CD14-positive monocyte (primary cell): ENCODE measurements at regions not wholly inside any gene's neighbourhood (a gene's known extent, or its start where the extent isn't known, plus 50 kb on each side); places are given as distances from the start of the nearest gene placed in this dataset.

ENCODE experiments used
- DNase-seq, 3 donors: peaks; one replicate each; pipeline ENCODE4 v3.0.0-alpha.2; 2011 to 2022
- H2AFZ ChIP-seq: 2 replicates; pipeline ENCODE4 v1.6.0; 2012; ENCODE audit warnings: mild to moderate bottlenecking, low read depth, low read length, inconsistent platforms; ENCODE audit not compliant: insufficient read depth, poor library complexity, severe bottlenecking
- H3K27ac ChIP-seq, 2 donors: 1 replicate in 1 of 2; 2 replicates in 1 of 2; pipeline ENCODE4 v1.5.1; 2012 to 2013; ENCODE audit warnings: low read length in 2 of 2, control low read depth in 1 of 2, inconsistent platforms in 1 of 2, low read depth in 1 of 2, mild to moderate bottlenecking in 1 of 2
- H3K27me3 ChIP-seq, 2 donors: one replicate each; pipeline versions ENCODE4 v1.6.0 to v1.6.1; 2011 to 2013; ENCODE audit warnings: low read length in 2 of 2; ENCODE audit not compliant: control insufficient read depth in 2 of 2, insufficient read depth in 2 of 2
- H3K36me3 ChIP-seq, 2 donors: replicated peaks in 1 of 2; 1 replicate in 1 of 2; 2 replicates in 1 of 2; pipeline versions ENCODE4 v1.5.1 to v1.6.1; 2012 to 2013; ENCODE audit warnings: low read length in 2 of 2, control low read depth in 1 of 2, inconsistent platforms in 1 of 2, mild to moderate bottlenecking in 1 of 2; ENCODE audit not compliant: insufficient read depth in 2 of 2, control insufficient read depth in 1 of 2
- H3K4me1 ChIP-seq, 2 donors: 1 replicate in 1 of 2; 2 replicates in 1 of 2; pipeline versions ENCODE4 v1.5.1 to v1.6.1; 2012 to 2013; ENCODE audit warnings: low read length in 2 of 2, control low read depth in 1 of 2, inconsistent platforms in 1 of 2, mild to moderate bottlenecking in 1 of 2, moderate library complexity in 1 of 2; ENCODE audit not compliant: insufficient read depth in 2 of 2, control insufficient read depth in 1 of 2
- H3K4me2 ChIP-seq: replicated peaks from 2 replicates; pipeline ENCODE3; 2012; ENCODE audit warnings: low read length, moderate library complexity, mild to moderate bottlenecking; ENCODE audit not compliant: poor library complexity, severe bottlenecking; ENCODE audit errors: extremely low read depth
- H3K4me3 ChIP-seq, 3 experiments: fragments of 200-600 bp in 1 of 3; sonication (generic) in 1 of 3; replicated peaks in 1 of 3; 1 replicate in 2 of 3; 2 replicates in 1 of 3; pipeline ENCODE4 v1.5.1; 2011 to 2013; ENCODE audit warnings: low read length in 3 of 3, mild to moderate bottlenecking in 3 of 3, control low read depth in 2 of 3, low read depth in 2 of 3, inconsistent platforms in 1 of 3, moderate library complexity in 1 of 3
- H3K79me2 ChIP-seq: 2 replicates; pipeline ENCODE4 v1.6.0; 2012; ENCODE audit warnings: mild to moderate bottlenecking, control low read depth, inconsistent platforms, low read length, moderate library complexity; ENCODE audit not compliant: insufficient read depth
- H3K9ac ChIP-seq: 2 replicates; pipeline ENCODE4 v1.6.0; 2017; ENCODE audit warnings: low read length, mild to moderate bottlenecking; ENCODE audit not compliant: insufficient read depth, poor library complexity, severe bottlenecking
- H3K9me3 ChIP-seq, 2 donors: replicated peaks in 1 of 2; 1 replicate in 1 of 2; 2 replicates in 1 of 2; pipeline versions ENCODE4 v1.5.1 to v1.6.1; 2012 to 2013; ENCODE audit warnings: low read length in 2 of 2, control low read depth in 1 of 2; ENCODE audit not compliant: control insufficient read depth in 1 of 2, insufficient read depth in 1 of 2
- H4K20me1 ChIP-seq: 2 replicates; pipeline ENCODE4 v1.6.0; 2012; ENCODE audit warnings: mild to moderate bottlenecking, low read length, control low read depth, moderate library complexity; ENCODE audit not compliant: insufficient read depth
- H3K27ac Mint-ChIP-seq, 7 donors: one replicate each; pipeline ENCODE4 v1.8.0; 2020; ENCODE audit warnings: mild to moderate bottlenecking in 7 of 7, mixed read lengths in 7 of 7, moderate library complexity in 6 of 7, inconsistent platforms in 2 of 7
- H3K27me3 Mint-ChIP-seq, 3 donors: one replicate each; pipeline ENCODE4 v1.8.0; 2021 to 2022; ENCODE audit warnings: low read depth in 3 of 3, mild to moderate bottlenecking in 3 of 3, mixed read lengths in 3 of 3, moderate library complexity in 3 of 3, inconsistent platforms in 1 of 3
- H3K36me3 Mint-ChIP-seq, 2 donors: one replicate each; pipeline ENCODE4 v1.8.0; 2020; ENCODE audit warnings: mixed read lengths in 2 of 2, inconsistent platforms in 1 of 2, mild to moderate bottlenecking in 1 of 2
- H3K4me1 Mint-ChIP-seq: one replicate; pipeline ENCODE4 v1.8.0; 2020; ENCODE audit warnings: mild to moderate bottlenecking, mixed read lengths
- H3K4me3 Mint-ChIP-seq, 2 donors: one replicate each; pipeline ENCODE4 v1.8.0; 2020; ENCODE audit warnings: mild to moderate bottlenecking in 2 of 2, mixed read lengths in 2 of 2, moderate library complexity in 1 of 2
- H3K9me3 Mint-ChIP-seq, 7 donors: one replicate each; pipeline ENCODE4 v1.8.0; 2020 to 2022; ENCODE audit warnings: mixed read lengths in 7 of 7, mild to moderate bottlenecking in 6 of 7, moderate library complexity in 6 of 7, inconsistent platforms in 2 of 7
- CTCF ChIP-seq: fragments of 200-600 bp; IDR thresholded peaks from one replicate; pipeline ENCODE4 v1.8.0; 2022; ENCODE audit warnings: antibody characterized with exemption, mild to moderate bottlenecking
- WGBS: methylation state at CpG from one replicate; pipeline ENCODE4 v1.1.5; 2013; ENCODE audit warnings: missing lambda C conversion rate; ENCODE audit not compliant: insufficient coverage; 5-methylcytosine and 5-hydroxymethylcytosine counted together
- intact Hi-C, 2 donors: fragments of 100-400 bp; cut with micrococcal nuclease; formaldehyde crosslinking; loops; one replicate each; pipeline versions ENCODE4 v1.15.0 to v1.15.1; 2023

DNA sequence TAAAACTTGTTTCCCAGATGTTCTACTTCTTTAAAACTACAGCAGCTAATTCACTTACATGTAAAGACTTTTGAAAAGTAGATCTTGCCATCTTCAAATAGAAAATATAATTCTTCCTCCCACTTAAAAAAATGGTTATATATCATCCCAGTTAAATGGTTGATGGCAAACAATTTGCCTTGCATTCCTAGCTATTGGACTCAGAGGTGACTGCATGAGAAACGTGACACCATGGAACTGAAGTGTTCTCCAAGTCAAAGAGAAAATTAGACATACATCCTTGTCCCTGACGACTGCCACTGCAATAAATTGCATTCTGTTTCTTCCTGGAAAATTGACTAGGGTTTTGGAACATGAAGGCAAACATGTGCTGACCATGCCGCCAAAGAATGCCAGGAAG is 95.0 kb upstream of the POM121L12 start:
- no peak for TF ChIP-seq CTCF
- Histone ChIP-seq H3K27ac (no peak overlapping the region), H4K20me1 (no peaks in the 10 kb centered on the region), H3K79me2 (no peaks in the 10 kb centered on the region), H3K4me3 (no peak overlapping the region), H2AFZ (no peak overlapping the region), H3K27me3 (no peaks in the 10 kb centered on the region), H3K9ac (no peak overlapping the region), H3K36me3 (no peaks in the 10 kb centered on the region), H3K9me3 (peaks cover 3 to 6% of the 10 kb centered on the region in 2 donors), H3K4me1 (no peaks in the 10 kb centered on the region), H3K4me2 (no peak overlapping the region)
- H3K36me3 Mint-ChIP-seq: no peaks in the 10 kb centered on the region
- 95% methylated on average over 2 of the region's 3 CpGs for WGBS
- H3K4me1 Mint-ChIP-seq: no peaks in the 10 kb centered on the region
- H3K27me3 Mint-ChIP-seq: peaks cover 0 to 1% (median 0%) of the 10 kb centered on the region in 3 donors
- no peak for DNase-seq
- intact Hi-C loops: no loop called here
- no peak overlapping the region for H3K27ac Mint-ChIP-seq
- H3K9me3 Mint-ChIP-seq: peaks cover 0 to 11% (median 3%) of the 10 kb centered on the region in 7 donors
- H3K4me3 Mint-ChIP-seq: no peak overlapping the region

DNA sequence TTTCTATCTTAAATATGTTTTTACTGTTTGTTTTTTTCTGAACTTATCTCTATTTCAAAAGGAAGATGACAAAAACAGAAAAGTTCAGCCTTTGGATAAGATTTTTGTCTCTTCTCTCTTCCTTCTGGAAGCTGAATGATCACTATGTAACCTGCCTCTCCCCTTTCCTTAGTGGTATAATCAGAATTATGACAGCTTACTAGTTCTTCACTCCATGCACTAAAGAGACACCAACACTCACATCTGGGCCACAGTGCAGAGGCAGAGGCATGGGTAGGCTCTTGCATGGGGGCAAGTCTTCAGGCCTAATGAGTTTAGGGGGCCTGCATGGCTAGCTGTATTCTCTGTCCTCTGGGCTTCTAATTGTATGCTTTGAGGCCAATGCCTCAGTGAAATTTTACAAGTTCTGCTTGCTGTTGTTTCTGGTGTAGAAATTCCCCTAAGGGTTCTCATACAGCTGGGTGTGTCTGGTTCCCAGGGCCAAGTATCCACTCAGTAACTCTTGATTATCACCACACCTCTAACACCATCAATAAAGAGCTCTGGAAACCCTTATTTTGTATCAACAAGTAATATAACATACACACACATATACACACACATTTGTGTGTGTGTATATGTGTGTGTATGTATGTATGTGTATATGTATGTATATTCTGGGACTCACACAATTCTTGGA is 96.8 kb upstream of the POM121L12 start:
- Mint-ChIP-seq H3K27ac (no peak overlapping the region), H3K4me1 (no peaks in the 10 kb centered on the region), H3K27me3 (peaks cover 0 to 1% (median 0%) of the 10 kb centered on the region in 3 donors), H3K36me3 (no peaks in the 10 kb centered on the region), H3K9me3 (peaks cover 2 to 15% (median 9%) of the 10 kb centered on the region in 7 donors), H3K4me3 (no peak overlapping the region)
- Histone ChIP-seq H3K4me1 (no peaks in the 10 kb centered on the region), H3K79me2 (no peaks in the 10 kb centered on the region), H2AFZ (no peak overlapping the region), H3K36me3 (no peaks in the 10 kb centered on the region), H3K9me3 (peaks cover 6 to 14% of the 10 kb centered on the region in 2 donors), H4K20me1 (no peaks in the 10 kb centered on the region), H3K9ac (no peak overlapping the region), H3K27ac (no peak overlapping the region), H3K4me2 (no peak overlapping the region), H3K4me3 (no peak overlapping the region), H3K27me3 (no peaks in the 10 kb centered on the region)
- DNase-seq: no peak
- intact Hi-C loops: no loop called here
- TF ChIP-seq CTCF: no peak
